ENCODE measurements at regions not wholly inside any gene's neighbourhood (a gene's known extent, or its start where the extent isn't known, plus 50 kb on each side); places are given as distances from the start of the nearest gene placed in this dataset.
"Not testable (repeated sequence)": the region's sequence is repeated elsewhere in the genome, so short reads cannot be mapped to it uniquely, and the experiment has no call there.

GRCh38 chr6:150756173-150756572 is 109.3 kb upstream of the MTHFD1L start:
- Histone ChIP-seq H3K79me2 (ENCODE audit: low read length) (no peaks in the 10 kb centered on the region), H3K27me3 (replicated peaks; ENCODE audit: insufficient read depth, low read length) (no peaks in the 10 kb centered on the region), H4K20me1 (ENCODE audit: insufficient read depth, low read length) (no peaks in the 10 kb centered on the region), H3K4me2 (ENCODE audit: low read depth, low read length) (no peak overlapping the region), H3K27ac (ENCODE audit: low read length) (no peak overlapping the region), H3K9me3 (replicated peaks; ENCODE audit: insufficient read depth, low read length) (no peaks in the 10 kb centered on the region), H3K4me3 (ENCODE audit: low read length) (no peak overlapping the region), H3K4me1 (ENCODE audit: low read length) (no peaks in the 10 kb centered on the region), H3K36me3 (replicated peaks; ENCODE audit: insufficient read depth, low read length) (no peaks in the 10 kb centered on the region), H3F3A (ENCODE audit: insufficient read depth, low read length) (no peaks in the 10 kb centered on the region), H2AFZ (ENCODE audit: low read length) (no peak overlapping the region), H3K9ac (ENCODE audit: low read length) (no peak overlapping the region), H3K9me2 (replicated peaks; ENCODE audit: insufficient read depth, low read length) (no peaks in the 10 kb centered on the region)
- DNase-seq, result no peak
- no peak for TF ChIP-seq EZH2phosphoT487 (IDR thresholded peaks at IDR 0.05; ENCODE audit: low read length)
- TF ChIP-seq, protein P1, sequence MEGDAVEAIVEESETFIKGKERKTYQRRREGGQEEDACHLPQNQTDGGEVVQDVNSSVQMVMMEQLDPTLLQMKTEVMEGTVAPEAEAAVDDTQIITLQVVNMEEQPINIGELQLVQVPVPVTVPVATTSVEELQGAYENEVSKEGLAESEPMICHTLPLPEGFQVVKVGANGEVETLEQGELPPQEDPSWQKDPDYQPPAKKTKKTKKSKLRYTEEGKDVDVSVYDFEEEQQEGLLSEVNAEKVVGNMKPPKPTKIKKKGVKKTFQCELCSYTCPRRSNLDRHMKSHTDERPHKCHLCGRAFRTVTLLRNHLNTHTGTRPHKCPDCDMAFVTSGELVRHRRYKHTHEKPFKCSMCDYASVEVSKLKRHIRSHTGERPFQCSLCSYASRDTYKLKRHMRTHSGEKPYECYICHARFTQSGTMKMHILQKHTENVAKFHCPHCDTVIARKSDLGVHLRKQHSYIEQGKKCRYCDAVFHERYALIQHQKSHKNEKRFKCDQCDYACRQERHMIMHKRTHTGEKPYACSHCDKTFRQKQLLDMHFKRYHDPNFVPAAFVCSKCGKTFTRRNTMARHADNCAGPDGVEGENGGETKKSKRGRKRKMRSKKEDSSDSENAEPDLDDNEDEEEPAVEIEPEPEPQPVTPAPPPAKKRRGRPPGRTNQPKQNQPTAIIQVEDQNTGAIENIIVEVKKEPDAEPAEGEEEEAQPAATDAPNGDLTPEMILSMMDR (IDR thresholded peaks at IDR 0.05; ENCODE audit: low read length), result no peak
- no peak for TF ChIP-seq EZH2 (optimal IDR thresholded peaks at IDR 0.05; ENCODE audit: low read depth, low read length)

GRCh38 chr6:150757807-150758206 is 107.7 kb upstream of the MTHFD1L start:
- H3K9me2 ChIP-seq (replicated peaks; ENCODE audit: insufficient read depth, low read length); H3F3A ChIP-seq (ENCODE audit: insufficient read depth, low read length); H2AFZ ChIP-seq (ENCODE audit: low read length); H4K20me1 ChIP-seq (ENCODE audit: insufficient read depth, low read length); DNase-seq; H3K27ac ChIP-seq (ENCODE audit: low read length); H3K4me3 ChIP-seq (ENCODE audit: low read length); H3K36me3 ChIP-seq (replicated peaks; ENCODE audit: insufficient read depth, low read length); H3K4me2 ChIP-seq (ENCODE audit: low read depth, low read length); H3K79me2 ChIP-seq (ENCODE audit: low read length); H3K9me3 ChIP-seq (replicated peaks; ENCODE audit: insufficient read depth, low read length); H3K9ac ChIP-seq (ENCODE audit: low read length); H3K4me1 ChIP-seq (ENCODE audit: low read length); H3K27me3 ChIP-seq (replicated peaks; ENCODE audit: insufficient read depth, low read length): not testable (repeated sequence)

DNA sequence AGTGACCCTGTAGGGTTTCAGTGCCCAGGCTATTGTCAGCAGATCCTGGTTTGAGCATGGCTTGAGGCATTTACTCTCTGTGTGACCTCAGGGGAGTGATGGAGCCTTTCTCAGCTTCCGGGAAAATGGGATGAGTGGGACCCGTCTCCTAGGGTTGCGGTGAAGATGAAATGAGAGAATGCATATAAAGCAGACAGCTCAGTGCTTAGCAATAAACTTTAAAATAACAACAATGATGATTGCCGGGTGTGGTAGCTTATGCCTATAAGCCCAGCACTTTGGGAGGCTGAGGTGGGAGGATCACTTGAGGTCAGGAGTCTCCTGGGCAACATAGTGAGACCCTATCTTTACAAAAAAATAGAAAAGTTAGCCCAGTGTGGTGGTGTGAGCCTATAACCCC is 106.0 kb upstream of the MTHFD1L start:
- no peaks in the 10 kb centered on the region for H3K79me2 ChIP-seq (ENCODE audit: low read length)

DNA sequence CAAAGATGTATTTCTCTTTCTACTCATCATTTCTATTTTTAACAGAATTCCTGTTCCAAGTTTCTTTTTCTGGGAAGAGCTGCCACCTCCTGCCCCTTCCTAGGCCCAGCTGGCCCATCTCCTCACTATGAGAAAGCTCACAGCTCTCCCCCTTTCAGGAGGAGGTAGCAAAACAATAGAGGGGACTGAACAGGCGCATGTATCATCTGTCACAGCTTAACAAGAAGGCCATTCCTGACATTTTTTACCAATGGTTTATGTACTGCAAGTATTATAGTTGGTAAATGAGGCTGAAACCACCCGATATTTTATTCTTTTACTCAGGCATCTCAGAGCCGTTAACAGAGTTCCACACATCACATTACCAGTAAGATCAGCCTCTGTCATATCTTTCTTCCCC is 103.7 kb upstream of the MTHFD1L start:
- H3K36me3 ChIP-seq (replicated peaks; ENCODE audit: insufficient read depth, low read length), result no peaks in the 10 kb centered on the region
- DNase-seq, result no peak

More for the DNA sequence above, 106.0 kb upstream of the MTHFD1L start:
- Histone ChIP-seq H3K9me3 (replicated peaks; ENCODE audit: insufficient read depth, low read length) (no peaks in the 10 kb centered on the region), H3K4me1 (ENCODE audit: low read length) (no peaks in the 10 kb centered on the region), H3K4me2 (ENCODE audit: low read depth, low read length) (no peak overlapping the region), H3F3A (ENCODE audit: insufficient read depth, low read length) (no peaks in the 10 kb centered on the region), H3K4me3 (ENCODE audit: low read length) (no peak overlapping the region), H3K27me3 (replicated peaks; ENCODE audit: insufficient read depth, low read length) (no peaks in the 10 kb centered on the region), H3K9ac (ENCODE audit: low read length) (no peak overlapping the region), H3K9me2 (replicated peaks; ENCODE audit: insufficient read depth, low read length) (no peaks in the 10 kb centered on the region), H4K20me1 (ENCODE audit: insufficient read depth, low read length) (no peaks in the 10 kb centered on the region), H3K36me3 (replicated peaks; ENCODE audit: insufficient read depth, low read length) (no peaks in the 10 kb centered on the region), H2AFZ (ENCODE audit: low read length) (no peak overlapping the region), H3K27ac (ENCODE audit: low read length) (no peak overlapping the region)
- no peak for TF ChIP-seq EZH2phosphoT487 (IDR thresholded peaks at IDR 0.05; ENCODE audit: low read length)
- no peak for TF ChIP-seq EZH2 (optimal IDR thresholded peaks at IDR 0.05; ENCODE audit: low read depth, low read length)
- TF ChIP-seq, protein P1 (IDR thresholded peaks at IDR 0.05; ENCODE audit: low read length), result no peak
- no peak for DNase-seq

More for the DNA sequence above, 103.7 kb upstream of the MTHFD1L start:
- Histone ChIP-seq H3K79me2 (ENCODE audit: low read length) (no peaks in the 10 kb centered on the region), H3K9me2 (replicated peaks; ENCODE audit: insufficient read depth, low read length) (no peaks in the 10 kb centered on the region), H3F3A (ENCODE audit: insufficient read depth, low read length) (no peaks in the 10 kb centered on the region), H3K27ac (ENCODE audit: low read length) (no peak overlapping the region), H3K27me3 (replicated peaks; ENCODE audit: insufficient read depth, low read length) (no peaks in the 10 kb centered on the region), H3K9ac (ENCODE audit: low read length) (no peak overlapping the region), H3K9me3 (replicated peaks; ENCODE audit: insufficient read depth, low read length) (no peaks in the 10 kb centered on the region), H3K4me2 (ENCODE audit: low read depth, low read length) (no peak overlapping the region), H3K4me1 (ENCODE audit: low read length) (no peaks in the 10 kb centered on the region), H4K20me1 (ENCODE audit: insufficient read depth, low read length) (no peaks in the 10 kb centered on the region), H3K4me3 (ENCODE audit: low read length) (no peak overlapping the region), H2AFZ (ENCODE audit: low read length) (no peak overlapping the region)
- TF ChIP-seq EZH2phosphoT487 (IDR thresholded peaks at IDR 0.05; ENCODE audit: low read length) (no peak), EZH2 (optimal IDR thresholded peaks at IDR 0.05; ENCODE audit: low read depth, low read length) (no peak)
- TF ChIP-seq, protein P1 (IDR thresholded peaks at IDR 0.05; ENCODE audit: low read length), result no peak
